K562 (cell line): ENCODE measurements at regions not wholly inside any gene's neighbourhood (a gene's known extent, or its start where the extent isn't known, plus 50 kb on each side); places are given as distances from the start of the nearest gene placed in this dataset.

Experiments
- ATAC-seq: fragments of 200-7000 bp; cut with Tn5 transposase; 3 replicates; pipeline ENCODE4 v1.9.1; 2020; ENCODE audit warnings: moderate library complexity
- BruUV-seq: library from RNA; stranded (reverse); fragments of 400-500 nt; replicated peaks from 2 replicates; lab custom pipeline; 2021; lab: Mats Ljungman, UMichigan
- CTCF ChIA-PET: fragments of 300-600 bp; formaldehyde crosslinking; extraction: SDS; loops from one replicate; lab custom pipeline; 2021; ENCODE audit warnings: low intra/inter-chr PET ratio; lab: Yijun Ruan, JAX
- POLR2A ChIA-PET: fragments of 300-600, 350-650 bp; sonication (Branson Sonifier 250); formaldehyde crosslinking; extraction: SDS; loops from one replicate; lab custom pipeline; 2021; ENCODE audit warnings: antibody characterized with exemption, inconsistent platforms; lab: Yijun Ruan, JAX
- DNase-seq, 4 experiments: peaks; one replicate each; pipeline versions ENCODE4 v3.0.0 to v3.0.0-alpha.2; 2011 to 2018; ENCODE audit warnings: low spot score in 3 of 4, mixed read lengths in 3 of 4; ENCODE audit errors: extremely low read depth in 1 of 4
- FAIRE-seq: peaks from 2 replicates; lab custom pipeline; 2011; peaks lifted over from hg19 to GRCh38; lab: Jason Lieb, UNC
- H2AFZ ChIP-seq: 2 replicates; pipeline ENCODE4 v1.6.0; 2011; ENCODE audit warnings: low read depth, low read length, control low read depth, inconsistent platforms
- H3K27ac ChIP-seq: fragments of 200-600 bp; 3 replicates; pipeline ENCODE4 v1.8.0; 2011; ENCODE audit warnings: low read depth, mild to moderate bottlenecking, control low read depth, inconsistent platforms, low read length, moderate library complexity, mixed read lengths; ENCODE audit errors: extremely low read depth
- H3K27me3 ChIP-seq, 2 experiments: fragments of 300-600 bp in 1 of 2; 2 replicates in 1 of 2; 3 replicates in 1 of 2; pipeline versions ENCODE4 v1.6.0 to v1.8.0; 2011; ENCODE audit warnings: inconsistent platforms in 2 of 2, low read length in 2 of 2, mild to moderate bottlenecking in 1 of 2, mixed read lengths in 1 of 2, moderate library complexity in 1 of 2; ENCODE audit not compliant: control insufficient read depth in 2 of 2, insufficient read depth in 2 of 2
- H3K36me3 ChIP-seq: fragments of 300-600 bp; 3 replicates; pipeline ENCODE4 v1.8.0; 2011; ENCODE audit warnings: mild to moderate bottlenecking, low read length, inconsistent platforms; ENCODE audit not compliant: control insufficient read depth, insufficient read depth
- H3K4me1 ChIP-seq, 2 experiments: fragments of 200-600 bp in 1 of 2; replicated peaks in 1 of 2; 2 replicates in 1 of 2; 3 replicates in 1 of 2; pipeline versions ENCODE4 v1.5.1 to v1.8.0; 2011; ENCODE audit warnings: inconsistent platforms in 2 of 2, low read length in 2 of 2, mild to moderate bottlenecking in 1 of 2, mixed read lengths in 1 of 2, moderate library complexity in 1 of 2; ENCODE audit not compliant: control insufficient read depth in 2 of 2, insufficient read depth in 2 of 2
- H3K4me2 ChIP-seq: 2 replicates; pipeline ENCODE4 v1.6.1; 2011; ENCODE audit warnings: low read length, control low read depth, inconsistent platforms, mixed read lengths; ENCODE audit not compliant: insufficient read depth
- H3K4me3 ChIP-seq: fragments of 200-600 bp; sonication (generic), shearing (Covaris generic); 2 replicates; pipeline ENCODE4 v1.5.1; 2016; ENCODE audit warnings: control low read depth, inconsistent platforms
- H3K79me2 ChIP-seq: fragments of 200-600 bp; 3 replicates; pipeline ENCODE4 v1.8.0; 2011; ENCODE audit warnings: low read length, inconsistent platforms; ENCODE audit not compliant: control insufficient read depth, insufficient read depth
- H3K9ac ChIP-seq, 2 experiments: 2 replicates each; pipeline versions ENCODE4 v1.6.0 to v1.6.1; 2011; ENCODE audit warnings: low read depth in 2 of 2, low read length in 2 of 2, control low read depth in 1 of 2, inconsistent platforms in 1 of 2, mild to moderate bottlenecking in 1 of 2, mixed read lengths in 1 of 2; ENCODE audit not compliant: insufficient read depth in 1 of 2
- H3K9me1 ChIP-seq: one replicate; pipeline ENCODE4 v1.6.0; 2011; ENCODE audit warnings: inconsistent platforms, mild to moderate bottlenecking, low read length, moderate library complexity; ENCODE audit not compliant: control insufficient read depth, insufficient read depth
- H3K9me3 ChIP-seq: replicated peaks from 2 replicates; pipeline ENCODE4 v1.5.1; 2011; ENCODE audit warnings: low read depth, low read length, inconsistent platforms; ENCODE audit not compliant: control insufficient read depth, insufficient read depth
- H4K20me1 ChIP-seq: replicated peaks from 2 replicates; pipeline ENCODE4 v1.6.1; 2011; ENCODE audit warnings: low read length, inconsistent platforms, mixed read lengths; ENCODE audit not compliant: control insufficient read depth, insufficient read depth
- BCOR ChIP-seq: fragments of 450-650 bp; IDR thresholded peaks from 2 replicates; pipeline ENCODE4 v1.6.1; 2016
- CCNT2 ChIP-seq: IDR thresholded peaks from 2 replicates; pipeline ENCODE4 v1.6.1; 2011; ENCODE audit warnings: borderline replicate concordance, low read depth, mild to moderate bottlenecking, moderate library complexity, mixed read lengths, low read length; ENCODE audit not compliant: insufficient read length; ENCODE audit errors: extremely low read depth
- ELF1 ChIP-seq: fragments of 200-800 bp; sonication (Bioruptor generic); IDR thresholded peaks from 2 replicates; pipeline ENCODE4 v1.6.1; 2016; ENCODE audit warnings: missing genetic modification characterization, missing compliant biosample characterization
- FOXJ3 ChIP-seq: sonication (generic); formaldehyde crosslinking; IDR thresholded peaks from 2 replicates; pipeline ENCODE4 v1.4.0; 2020; ENCODE audit warnings: mild to moderate bottlenecking, missing genetic modification reagents
- GATA2 ChIP-seq: sonication (generic); formaldehyde crosslinking; IDR thresholded peaks from 2 replicates; pipeline ENCODE4 v1.4.0; 2020; ENCODE audit warnings: mild to moderate bottlenecking, missing genetic modification reagents
- LARP7 ChIP-seq: fragments of 450-650 bp; IDR thresholded peaks from 2 replicates; pipeline ENCODE4 v1.6.1; 2016
- POLR3G ChIP-seq: IDR thresholded peaks from 2 replicates; pipeline ENCODE4 v1.6.1; 2011; ENCODE audit not compliant: insufficient read length, insufficient replicate concordance; ENCODE audit errors: extremely low read depth
- ZBTB7A ChIP-seq: IDR thresholded peaks from 2 replicates; pipeline ENCODE4 v1.6.1; 2011; ENCODE audit warnings: low read depth, mild to moderate bottlenecking, low read length, moderate library complexity, borderline replicate concordance; ENCODE audit not compliant: control insufficient read depth
- ZBTB8A ChIP-seq: fragments of 450-650 bp; IDR thresholded peaks from 2 replicates; pipeline ENCODE4 v1.6.1; 2018; ENCODE audit warnings: mild to moderate bottlenecking, moderate library complexity; ENCODE audit not compliant: partially characterized antibody
- ZKSCAN3 ChIP-seq: fragments of 250-450 bp; sonication (Bioruptor Pico); IDR thresholded peaks from 2 replicates; pipeline ENCODE4 v1.4.0; 2020
- ZNF143 ChIP-seq: sonication (generic); formaldehyde crosslinking; IDR thresholded peaks from 2 replicates; pipeline ENCODE4 v1.9.0; 2022; ENCODE audit warnings: mild to moderate bottlenecking, missing genetic modification reagents
- WGBS: fragments of 100-300 bp; shearing (Covaris generic); methylation state at CpG from one replicate; pipeline ENCODE4 v1.1.6; 2016; ENCODE audit warnings: low coverage, mixed read lengths; ENCODE audit not compliant: insufficient coverage; ENCODE audit errors: missing lambda C conversion rate; 5-methylcytosine and 5-hydroxymethylcytosine counted together
- in situ Hi-C: fragments of 300-500 bp; cut with MboI; formaldehyde crosslinking; loops from 4 replicates; pipeline ENCODE4 v1.15.0; 2018; ENCODE audit warnings: inconsistent platforms, mixed read lengths
- intact Hi-C: fragments of 100-400 bp; cut with micrococcal nuclease; formaldehyde crosslinking; loops from 2 replicates; pipeline ENCODE4 v1.14.2; 2022
- TF ChIP-seq, protein P1 (sequence below): fragments of 450-650 bp; conservative IDR thresholded peaks from 2 replicates; pipeline ENCODE4 v1.6.1; 2016; ENCODE audit warnings: missing genetic modification characterization, low read depth, mild to moderate bottlenecking, missing compliant biosample characterization, moderate library complexity
- TF ChIP-seq, protein P2 (sequence below): fragments of 250-450 bp; sonication (Bioruptor Pico); IDR thresholded peaks from 2 replicates; pipeline ENCODE4 v1.9.0; 2021; ENCODE audit warnings: mild to moderate bottlenecking, inconsistent platforms

DNA sequence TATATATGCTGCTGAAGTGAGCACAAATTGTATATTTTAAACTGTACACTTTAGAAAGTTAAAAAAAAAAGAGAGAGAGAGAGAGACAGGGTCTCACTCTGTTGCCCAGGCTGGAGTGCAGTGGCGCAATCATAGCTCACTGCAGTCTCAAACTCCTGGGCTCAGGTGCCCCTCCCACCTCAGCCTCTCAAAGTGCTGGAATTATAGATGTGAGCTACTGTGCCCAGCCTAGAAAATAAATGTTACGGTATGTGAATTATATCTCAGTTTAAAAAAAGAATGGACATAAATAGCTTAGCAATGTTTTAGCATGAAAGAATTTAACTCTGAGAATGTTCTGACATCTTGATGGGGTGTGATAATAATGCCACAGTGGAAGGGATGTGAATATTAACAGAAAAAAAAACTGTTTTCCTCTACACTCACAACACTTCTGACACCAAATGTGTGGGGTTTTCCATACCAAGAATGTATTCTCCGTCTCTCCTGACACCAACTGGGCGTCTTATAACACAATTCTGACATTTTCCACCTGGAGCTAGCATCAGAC is 162.1 kb downstream of the PLCE1 start:
- Histone ChIP-seq H3K4me2 (no peak overlapping the region), H3K4me3 (no peak overlapping the region), H3K9ac (no peak overlapping the region), H3K79me2 (no peaks in the 10 kb centered on the region), H2AFZ (no peak overlapping the region), H3K27me3 (no peaks in the 10 kb centered on the region), H4K20me1 (no peaks in the 10 kb centered on the region)
- WGBS = 2% methylated on average over 4 of the region's 4 CpGs
- in situ Hi-C loops = no loop called here
- TF ChIP-seq ZBTB8A = no peak
- TF ChIP-seq CCNT2 = no peak
- TF ChIP-seq ZKSCAN3 (CRISPR knock-in tag) = no peak
- TF ChIP-seq ZBTB7A = no peak
- TF ChIP-seq, all 486 proteins: peak for 0
- H3K4me1 ChIP-seq = no peaks in the 10 kb centered on the region
- CTCF ChIA-PET = no interaction called here
- no peaks in the 10 kb centered on the region for H3K9me1 ChIP-seq
- intact Hi-C loops = no loop called here
- ATAC-seq (no peak), DNase-seq (no peak), FAIRE-seq (no peak)
- H3K27ac ChIP-seq = no peak overlapping the region
- H3K9me3 ChIP-seq = no peaks in the 10 kb centered on the region
- POLR2A ChIA-PET = no interaction called here
- no peaks in the 10 kb centered on the region for H3K36me3 ChIP-seq
- no TSS peak for BruUV-seq

DNA sequence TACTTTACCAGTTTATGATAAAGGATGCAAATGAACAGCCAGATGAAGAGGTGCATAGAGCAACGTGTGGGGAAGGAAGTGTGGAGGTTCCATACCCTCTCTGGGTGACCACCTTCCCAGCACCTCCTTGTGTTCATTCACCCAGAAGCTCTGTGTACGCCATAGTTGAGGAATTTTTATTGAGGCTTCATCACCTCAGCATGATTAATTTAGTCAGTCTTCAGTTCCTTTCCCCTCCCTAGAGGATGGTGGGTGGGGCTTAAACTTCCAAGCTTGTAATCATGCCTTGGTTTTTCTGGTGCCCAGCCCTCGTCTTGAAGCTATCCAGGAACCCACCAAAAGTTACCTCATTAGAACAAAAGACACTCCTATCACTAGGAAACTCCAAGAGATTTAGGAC is 162.7 kb downstream of the PLCE1 start:
- 3% methylated on average over 3 of the region's 3 CpGs for WGBS
- in situ Hi-C loops = no loop called here
- FAIRE-seq = no peak

More for the DNA sequence above, 162.7 kb downstream of the PLCE1 start:
- Histone ChIP-seq H3K9ac (no peak overlapping the region), H3K27ac (no peak overlapping the region), H3K4me1 (no peaks in the 10 kb centered on the region), H3K79me2 (no peaks in the 10 kb centered on the region), H3K9me3 (no peaks in the 10 kb centered on the region), H3K4me3 (no peak overlapping the region), H4K20me1 (no peaks in the 10 kb centered on the region), H3K4me2 (no peak overlapping the region), H3K36me3 (no peaks in the 10 kb centered on the region), H3K9me1 (no peaks in the 10 kb centered on the region), H2AFZ (no peak overlapping the region), H3K27me3 (no peaks in the 10 kb centered on the region)
- no peak for ATAC-seq
- intact Hi-C loops = no loop called here
- CTCF ChIA-PET = no interaction called here
- POLR2A ChIA-PET = interaction anchor here (0.6 kb wide), 1 partner anchor 74 kb away, joined by 4 read pairs; no protein-coding TSS in a partner anchor
- BruUV-seq = no TSS peak
- DNase-seq = no peak
- TF ChIP-seq BCOR (no peak), GATA2 (CRISPR knock-in tag) (no peak), LARP7 (no peak), ELF1 (tag) (no peak), FOXJ3 (CRISPR knock-in tag) (no peak), POLR3G (no peak), ZNF143 (CRISPR knock-in tag) (no peak)
- TF ChIP-seq, protein P1, sequence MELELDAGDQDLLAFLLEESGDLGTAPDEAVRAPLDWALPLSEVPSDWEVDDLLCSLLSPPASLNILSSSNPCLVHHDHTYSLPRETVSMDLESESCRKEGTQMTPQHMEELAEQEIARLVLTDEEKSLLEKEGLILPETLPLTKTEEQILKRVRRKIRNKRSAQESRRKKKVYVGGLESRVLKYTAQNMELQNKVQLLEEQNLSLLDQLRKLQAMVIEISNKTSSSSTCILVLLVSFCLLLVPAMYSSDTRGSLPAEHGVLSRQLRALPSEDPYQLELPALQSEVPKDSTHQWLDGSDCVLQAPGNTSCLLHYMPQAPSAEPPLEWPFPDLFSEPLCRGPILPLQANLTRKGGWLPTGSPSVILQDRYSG (tag) = no peak
- TF ChIP-seq, protein P2, sequence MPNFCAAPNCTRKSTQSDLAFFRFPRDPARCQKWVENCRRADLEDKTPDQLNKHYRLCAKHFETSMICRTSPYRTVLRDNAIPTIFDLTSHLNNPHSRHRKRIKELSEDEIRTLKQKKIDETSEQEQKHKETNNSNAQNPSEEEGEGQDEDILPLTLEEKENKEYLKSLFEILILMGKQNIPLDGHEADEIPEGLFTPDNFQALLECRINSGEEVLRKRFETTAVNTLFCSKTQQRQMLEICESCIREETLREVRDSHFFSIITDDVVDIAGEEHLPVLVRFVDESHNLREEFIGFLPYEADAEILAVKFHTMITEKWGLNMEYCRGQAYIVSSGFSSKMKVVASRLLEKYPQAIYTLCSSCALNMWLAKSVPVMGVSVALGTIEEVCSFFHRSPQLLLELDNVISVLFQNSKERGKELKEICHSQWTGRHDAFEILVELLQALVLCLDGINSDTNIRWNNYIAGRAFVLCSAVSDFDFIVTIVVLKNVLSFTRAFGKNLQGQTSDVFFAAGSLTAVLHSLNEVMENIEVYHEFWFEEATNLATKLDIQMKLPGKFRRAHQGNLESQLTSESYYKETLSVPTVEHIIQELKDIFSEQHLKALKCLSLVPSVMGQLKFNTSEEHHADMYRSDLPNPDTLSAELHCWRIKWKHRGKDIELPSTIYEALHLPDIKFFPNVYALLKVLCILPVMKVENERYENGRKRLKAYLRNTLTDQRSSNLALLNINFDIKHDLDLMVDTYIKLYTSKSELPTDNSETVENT = no peak
